ENCODE measurements at regions not wholly inside any gene's neighbourhood (a gene's known extent, or its start where the extent isn't known, plus 50 kb on each side); places are given as distances from the start of the nearest gene placed in this dataset.
"Not testable (repeated sequence)": the region's sequence is repeated elsewhere in the genome, so short reads cannot be mapped to it uniquely, and the experiment has no call there.

DNA sequence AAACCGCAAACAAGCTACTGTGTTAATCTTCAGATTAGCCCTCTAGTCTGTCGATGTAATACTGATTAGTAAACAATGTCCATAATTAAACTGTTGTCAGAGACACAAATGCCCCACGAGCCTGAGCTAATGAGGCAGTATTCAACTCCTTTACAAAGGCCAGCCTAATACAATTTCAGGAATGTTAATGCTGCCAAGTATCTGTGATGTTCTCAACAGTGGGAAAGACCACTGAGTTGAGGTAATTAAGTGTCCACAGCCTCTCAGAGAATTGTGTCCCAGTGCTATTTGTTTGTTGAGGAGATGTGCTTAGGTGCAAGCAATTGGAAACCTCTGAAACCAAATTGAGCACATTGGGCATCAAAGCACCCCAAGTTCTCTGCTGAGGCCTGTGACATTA, 139.4 kb upstream of the CDKN3 start:
- DNase-seq (ENCODE audit: low read depth): no peak
- in situ Hi-C loops (cut with HindIII; ENCODE audit: low pct_unique_long_range_greater_than_20kb, low sequenced_read_pairs): no loop called here

- in situ Hi-C loops (cut with HindIII; ENCODE audit: low pct_unique_long_range_greater_than_20kb, low sequenced_read_pairs): no loop called here
- DNase-seq (ENCODE audit: low read depth): no peak
Observed at GRCh38 chr14:54258382-54258781, 138.4 kb upstream of the CDKN3 start.

DNA sequence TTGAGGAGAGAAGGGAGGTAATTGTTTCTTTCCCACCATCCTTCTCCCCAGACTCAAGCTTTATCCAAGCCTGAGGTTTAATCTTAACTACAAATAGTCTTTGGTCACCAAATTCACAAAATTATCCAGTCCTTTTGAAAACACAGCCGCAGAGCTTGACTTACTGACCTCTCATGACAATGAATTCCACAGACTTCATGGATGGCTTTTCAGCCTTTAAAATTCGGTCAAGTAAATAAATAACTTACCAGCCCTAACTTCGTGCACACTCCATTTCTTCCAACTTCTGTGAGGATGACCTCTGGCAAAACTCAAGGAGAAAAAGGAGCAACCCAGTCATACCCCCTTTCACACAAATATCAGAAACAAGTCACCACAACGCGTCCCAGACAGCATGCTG, 137.0 kb upstream of the CDKN3 start:
- DNase-seq (ENCODE audit: low read depth): no peak

DNA sequence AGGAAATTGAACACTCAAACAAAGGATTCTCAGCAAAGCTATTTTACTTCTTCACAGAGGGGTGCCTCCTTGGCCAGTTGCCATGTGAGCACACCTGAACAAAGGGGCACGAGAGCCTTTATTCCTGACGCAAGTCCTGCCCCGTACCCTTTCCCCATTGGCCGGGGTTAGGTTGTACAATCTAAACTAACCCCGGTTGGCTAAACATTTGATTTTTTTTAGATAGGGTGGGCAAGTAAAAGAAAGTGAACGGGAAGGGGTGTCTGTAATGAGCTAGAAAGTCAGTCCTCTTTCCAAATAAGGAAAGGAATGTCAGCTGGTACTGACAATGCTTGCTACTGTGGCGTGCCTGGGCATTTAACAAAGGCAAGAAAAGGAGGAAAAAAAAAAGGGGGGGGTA, 135.5 kb upstream of the CDKN3 start:
- in situ Hi-C loops (cut with HindIII; ENCODE audit: low pct_unique_long_range_greater_than_20kb, low sequenced_read_pairs): no loop called here
- no peak for DNase-seq (ENCODE audit: low read depth)

More for the DNA sequence above, 137.0 kb upstream of the CDKN3 start:
- in situ Hi-C loops (cut with HindIII; ENCODE audit: low pct_unique_long_range_greater_than_20kb, low sequenced_read_pairs): no loop called here

DNA sequence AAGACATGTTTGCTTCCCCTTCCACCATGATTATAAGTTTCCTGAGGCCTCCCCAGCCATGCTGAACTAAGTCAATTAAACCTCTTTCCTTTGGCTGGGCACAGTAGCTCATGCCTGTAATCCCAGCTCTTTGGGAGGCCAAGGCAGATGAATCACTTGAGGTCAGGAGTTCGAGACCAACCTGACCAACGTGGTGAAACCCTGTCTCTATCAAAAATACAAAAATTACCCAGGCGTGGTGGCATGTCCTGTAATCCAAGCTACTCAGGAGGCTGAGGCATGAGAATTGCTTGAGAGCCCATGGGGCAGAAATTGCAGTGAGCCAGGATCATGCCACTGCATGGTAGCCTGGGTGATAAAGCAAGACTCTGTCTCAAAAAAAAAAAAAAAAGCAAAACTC, 130.2 kb upstream of the CDKN3 start:
- peak; percentile 28 for DNase-seq (ENCODE audit: low read depth)
- in situ Hi-C loops (cut with HindIII; ENCODE audit: low pct_unique_long_range_greater_than_20kb, low sequenced_read_pairs): not testable (repeated sequence)

- in situ Hi-C loops (cut with HindIII; ENCODE audit: low pct_unique_long_range_greater_than_20kb, low sequenced_read_pairs): no loop called here
- DNase-seq (ENCODE audit: low read depth): no peak
Observed at GRCh38 chr14:54267172-54267571, 129.6 kb upstream of the CDKN3 start.

DNA sequence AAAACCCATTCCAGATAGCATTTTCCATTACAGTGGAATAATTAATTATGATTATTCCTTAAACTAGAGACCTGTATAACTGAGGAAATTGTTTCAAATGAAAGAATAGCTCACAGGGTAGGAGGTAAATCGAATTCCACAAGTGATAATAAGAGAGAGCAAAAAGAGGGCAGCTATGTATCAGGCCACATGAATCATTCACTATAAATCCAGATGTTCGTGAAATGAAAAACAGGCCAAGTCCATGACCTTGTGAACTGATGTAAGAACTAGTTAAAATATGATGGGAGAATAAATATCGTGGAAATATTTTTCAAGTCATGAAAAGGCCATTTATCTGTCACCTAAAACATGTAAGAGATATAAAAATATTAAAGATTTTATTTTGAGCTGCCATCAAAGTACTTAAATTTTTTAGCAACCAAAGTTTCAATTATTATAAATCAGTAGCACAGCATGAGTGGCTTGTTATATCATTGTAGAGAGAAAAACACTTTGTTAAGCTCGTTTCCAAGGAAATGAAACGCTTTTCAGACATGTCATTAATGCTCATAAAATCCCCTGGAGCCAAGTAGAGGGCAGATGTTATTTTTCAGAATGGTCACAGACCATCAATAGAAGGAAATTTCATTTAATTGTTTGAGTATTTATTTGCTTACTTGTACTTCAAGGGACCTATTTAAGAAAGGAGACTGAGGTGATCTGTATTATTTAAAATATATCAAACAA, 120.6 kb upstream of the CDKN3 start:
- DNase-seq (ENCODE audit: low read depth): no peak
- in situ Hi-C loops (cut with HindIII; ENCODE audit: low pct_unique_long_range_greater_than_20kb, low sequenced_read_pairs): no loop called here

GRCh38 chr14:54278087-54278486, 118.7 kb upstream of the CDKN3 start:
- no peak for DNase-seq (ENCODE audit: low read depth)
- in situ Hi-C loops (cut with HindIII; ENCODE audit: low pct_unique_long_range_greater_than_20kb, low sequenced_read_pairs): no loop called here

DNA sequence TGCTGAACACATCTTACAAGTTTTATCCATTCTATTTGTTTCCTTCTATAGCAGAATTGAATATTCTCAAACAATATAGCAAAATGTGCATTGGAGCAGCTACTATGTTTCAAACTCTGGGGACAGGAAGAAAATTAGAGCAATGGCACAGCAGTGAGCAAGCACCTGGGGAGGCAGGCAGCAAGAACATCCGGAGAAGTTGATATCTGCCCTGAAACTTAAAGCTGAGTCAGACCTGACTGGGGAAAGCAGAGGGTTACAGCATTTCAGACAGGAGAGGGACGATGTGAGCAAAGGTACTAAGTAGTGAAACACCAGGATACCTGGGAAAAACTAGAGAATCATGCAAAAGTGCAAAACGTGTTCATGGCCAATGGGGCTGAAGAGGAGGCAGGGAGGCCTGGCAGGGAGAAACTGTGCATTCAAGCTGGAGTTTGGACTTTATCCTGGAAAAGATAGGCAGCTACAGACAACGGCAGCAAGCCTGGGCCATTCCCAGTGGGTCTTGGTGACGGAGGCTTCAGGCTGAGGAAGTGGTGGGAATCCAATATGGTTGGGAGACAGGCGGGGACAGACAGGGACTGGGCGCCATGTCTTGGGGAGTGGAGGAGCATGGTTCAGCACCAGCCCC, 118.0 kb upstream of the CDKN3 start:
- DNase-seq (ENCODE audit: low read depth): no peak
- in situ Hi-C loops (cut with HindIII; ENCODE audit: low pct_unique_long_range_greater_than_20kb, low sequenced_read_pairs): no loop called here

GRCh38 chr14:54282849-54283248, 114.0 kb upstream of the CDKN3 start:
- no peak for DNase-seq (ENCODE audit: low read depth)
- in situ Hi-C loops (cut with HindIII; ENCODE audit: low pct_unique_long_range_greater_than_20kb, low sequenced_read_pairs): no loop called here

DNA sequence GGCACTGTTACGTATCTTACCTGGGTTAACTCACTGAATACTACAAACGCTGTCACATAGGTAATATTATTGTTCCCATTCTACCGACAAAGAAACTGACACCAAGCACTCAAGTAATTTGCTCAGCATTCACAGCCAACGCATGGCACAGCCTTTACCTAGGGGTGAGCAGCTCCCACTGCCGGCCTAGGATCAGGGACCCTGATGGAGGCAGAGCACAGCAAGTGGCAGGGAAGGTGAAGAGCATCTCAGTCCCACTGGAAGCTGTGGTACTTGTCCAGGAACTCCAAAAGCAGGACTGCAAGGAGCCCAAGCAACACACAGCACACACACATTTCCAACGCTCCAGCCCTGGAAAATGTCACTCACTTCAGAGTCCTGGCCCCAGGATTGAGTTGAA, 111.8 kb upstream of the CDKN3 start:
- in situ Hi-C loops (cut with HindIII; ENCODE audit: low pct_unique_long_range_greater_than_20kb, low sequenced_read_pairs): no loop called here
- no peak for DNase-seq (ENCODE audit: low read depth)

GRCh38 chr14:54291491-54292191, 105.2 kb upstream of the CDKN3 start:
- in situ Hi-C loops (cut with HindIII; ENCODE audit: low pct_unique_long_range_greater_than_20kb, low sequenced_read_pairs): no loop called here
- no peak for DNase-seq (ENCODE audit: low read depth)

- DNase-seq (ENCODE audit: low read depth): no peak
- in situ Hi-C loops (cut with HindIII; ENCODE audit: low pct_unique_long_range_greater_than_20kb, low sequenced_read_pairs): no loop called here
Observed at GRCh38 chr14:54294802-54295201, 102.0 kb upstream of the CDKN3 start.

GRCh38 chr14:54299410-54300363, 97.1 kb upstream of the CDKN3 start:
- in situ Hi-C loops (cut with HindIII; ENCODE audit: low pct_unique_long_range_greater_than_20kb, low sequenced_read_pairs): no loop called here
- no peak for DNase-seq (ENCODE audit: low read depth)

DNA sequence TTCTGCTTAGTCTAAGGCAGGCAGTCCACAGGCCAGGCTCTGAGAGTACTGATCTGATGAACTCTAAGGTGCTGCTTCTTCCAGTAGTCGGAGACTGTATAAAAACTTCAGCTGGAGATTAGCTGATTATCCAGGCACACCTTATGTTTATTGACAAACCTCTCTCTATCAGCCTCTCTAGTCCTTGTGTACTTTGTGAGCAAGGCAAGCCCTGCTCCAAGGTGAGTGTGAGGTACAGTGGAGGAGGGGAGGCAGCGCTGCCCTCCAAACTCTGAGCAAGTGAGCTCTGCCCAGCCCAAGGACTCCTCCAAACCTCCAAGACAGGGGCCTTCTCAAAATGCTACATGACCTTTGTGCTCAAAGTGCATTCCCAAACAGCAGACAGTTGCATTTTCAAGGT, 95.9 kb upstream of the CDKN3 start:
- in situ Hi-C loops (cut with HindIII; ENCODE audit: low pct_unique_long_range_greater_than_20kb, low sequenced_read_pairs): no loop called here
- DNase-seq (ENCODE audit: low read depth): no peak

DNA sequence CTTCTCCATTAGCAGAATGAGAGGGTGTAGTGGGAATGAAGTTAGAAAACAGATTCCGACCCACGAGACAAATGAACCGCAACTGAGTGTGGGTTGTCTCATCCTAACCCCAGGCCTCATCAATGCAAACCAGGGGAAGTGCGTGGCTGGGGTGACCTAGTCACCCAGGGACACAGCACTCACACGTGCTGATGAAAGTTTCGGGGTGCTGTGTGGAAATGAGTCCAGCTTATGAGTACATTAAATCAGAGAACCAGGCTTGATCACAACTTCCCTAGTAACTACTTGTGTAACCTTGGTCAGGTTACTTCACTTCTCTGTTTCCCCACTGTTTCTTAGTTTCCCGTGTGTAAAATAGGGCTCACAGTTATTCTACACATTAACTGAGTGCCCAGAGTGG, 95.4 kb upstream of the CDKN3 start:
- in situ Hi-C loops (cut with HindIII; ENCODE audit: low pct_unique_long_range_greater_than_20kb, low sequenced_read_pairs): no loop called here
- DNase-seq (ENCODE audit: low read depth): no peak

DNA sequence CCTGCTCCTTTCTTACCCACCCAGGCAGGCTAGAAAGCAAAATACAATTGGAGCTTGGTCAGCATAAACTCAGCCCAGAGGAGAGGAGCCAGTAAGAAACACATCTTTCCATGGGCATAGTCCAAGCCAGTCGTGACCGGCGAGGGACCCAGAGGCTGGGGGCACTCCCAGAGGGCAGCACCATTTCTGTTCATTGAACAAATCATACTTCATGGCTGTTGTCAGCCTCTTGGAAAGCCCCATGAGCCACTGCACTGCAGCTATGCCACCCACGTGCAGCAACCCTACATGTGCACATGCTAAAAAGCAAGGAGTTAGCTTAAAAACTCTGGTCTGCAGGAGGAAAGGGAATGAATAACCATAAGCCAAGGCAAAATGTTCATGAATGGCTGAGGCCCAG, 90.0 kb upstream of the CDKN3 start:
- in situ Hi-C loops (cut with HindIII; ENCODE audit: low pct_unique_long_range_greater_than_20kb, low sequenced_read_pairs): no loop called here
- no peak for DNase-seq (ENCODE audit: low read depth)

GRCh38 chr14:54309615-54310014, 87.2 kb upstream of the CDKN3 start:
- in situ Hi-C loops (cut with HindIII; ENCODE audit: low pct_unique_long_range_greater_than_20kb, low sequenced_read_pairs): no loop called here
- DNase-seq (ENCODE audit: low read depth): no peak

Measured in Caki2 (cell line).